ENCODE measurements at regions not wholly inside any gene's neighbourhood (a gene's known extent, or its start where the extent isn't known, plus 50 kb on each side); places are given as distances from the start of the nearest gene placed in this dataset.

DNA sequence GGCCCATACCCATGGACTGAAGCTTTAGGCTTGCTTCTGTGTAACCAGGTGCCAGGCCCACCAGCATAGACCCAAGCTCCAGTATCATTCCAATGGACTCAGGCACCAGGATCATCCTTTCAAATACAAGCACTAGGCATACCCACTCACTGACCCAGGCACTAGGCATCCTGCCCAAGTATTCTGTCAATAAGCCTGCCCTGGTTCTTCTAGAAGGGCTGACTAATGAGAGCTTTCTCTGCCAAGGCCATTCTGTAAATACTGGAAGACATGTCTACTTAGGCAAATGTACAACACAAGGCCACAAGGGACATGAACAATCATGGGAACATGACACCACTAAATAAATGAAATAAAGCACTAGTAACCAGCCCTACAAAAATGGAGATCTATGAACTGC, 352.2 kb downstream of the FSCB start:
- H3K23ac ChIP-seq (ENCODE audit: low read length), result no peak overlapping the region
- no peak overlapping the region for H3K4me3 ChIP-seq (ENCODE audit: low read length)
- no peak overlapping the region for H2BK120ac ChIP-seq (ENCODE audit: low read depth, low read length)
- H4K8ac ChIP-seq (ENCODE audit: low read depth, low read length), result no peak overlapping the region
- no peak overlapping the region for H3K4ac ChIP-seq (ENCODE audit: low read depth, low read length)
- no peak overlapping the region for H3K27ac ChIP-seq (ENCODE audit: low read depth, low read length)
- no peak overlapping the region for H2BK15ac ChIP-seq (replicated peaks; ENCODE audit: low read depth)
- no peaks in the 10 kb centered on the region for H3K4me1 ChIP-seq (ENCODE audit: control insufficient read depth, low read depth, low read length)
- no peak overlapping the region for H3K4me2 ChIP-seq (ENCODE audit: low read length)
- no peak for DNase-seq
- H3K36me3 ChIP-seq (ENCODE audit: control insufficient read depth, insufficient read depth, low read length), result no peaks in the 10 kb centered on the region
- H3K27me3 ChIP-seq (ENCODE audit: insufficient read depth, low read length, poor library complexity), result no peaks in the 10 kb centered on the region
- no peak overlapping the region for H2BK5ac ChIP-seq (ENCODE audit: low read length)
- no peak overlapping the region for H2AK5ac ChIP-seq (ENCODE audit: low read length)
- no peak overlapping the region for H3K56ac ChIP-seq (ENCODE audit: low read length)
- no peak overlapping the region for H3K9ac ChIP-seq (ENCODE audit: low read length)
- H3K18ac ChIP-seq (ENCODE audit: low read length), result no peak overlapping the region
- H3K79me2 ChIP-seq (ENCODE audit: control insufficient read depth, insufficient read depth, low read length), result no peaks in the 10 kb centered on the region
- H3K79me1 ChIP-seq (ENCODE audit: low read length), result no peaks in the 10 kb centered on the region
- H4K5ac ChIP-seq (ENCODE audit: low read length), result no peak overlapping the region

DNA sequence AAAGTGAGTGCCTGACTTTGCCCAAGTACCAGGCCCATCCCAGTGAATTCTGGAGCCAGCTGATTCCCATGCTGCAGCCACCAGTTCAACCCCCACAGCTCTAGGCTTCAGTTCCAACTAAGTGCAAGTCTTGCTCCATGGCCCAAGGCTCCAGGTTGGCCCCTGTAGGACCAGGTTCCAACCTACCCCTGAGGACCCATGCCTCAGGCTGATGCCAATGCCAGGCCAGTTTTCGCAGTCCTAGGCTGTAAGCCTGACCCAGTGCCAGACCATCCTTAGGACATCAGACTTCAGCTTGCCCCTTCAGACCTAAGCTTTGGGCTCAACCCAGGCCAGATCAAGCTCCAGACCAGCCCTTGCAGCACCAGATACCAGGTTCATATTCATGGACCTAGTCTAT, 352.6 kb downstream of the FSCB start:
- Histone ChIP-seq H3K56ac (ENCODE audit: low read length) (no peak overlapping the region), H3K27ac (ENCODE audit: low read depth, low read length) (no peak overlapping the region), H3K18ac (ENCODE audit: low read length) (no peak overlapping the region), H3K36me3 (ENCODE audit: control insufficient read depth, insufficient read depth, low read length) (no peaks in the 10 kb centered on the region), H4K5ac (ENCODE audit: low read length) (no peak overlapping the region), H2BK5ac (ENCODE audit: low read length) (no peak overlapping the region), H4K8ac (ENCODE audit: low read depth, low read length) (no peak overlapping the region), H3K79me2 (ENCODE audit: control insufficient read depth, insufficient read depth, low read length) (no peaks in the 10 kb centered on the region), H3K23ac (ENCODE audit: low read length) (no peak overlapping the region), H2BK120ac (ENCODE audit: low read depth, low read length) (no peak overlapping the region), H3K4me3 (ENCODE audit: low read length) (no peak overlapping the region), H3K4me2 (ENCODE audit: low read length) (no peak overlapping the region), H3K9ac (ENCODE audit: low read length) (no peak overlapping the region), H3K79me1 (ENCODE audit: low read length) (no peaks in the 10 kb centered on the region), H2BK15ac (replicated peaks; ENCODE audit: low read depth) (no peak overlapping the region), H3K4ac (ENCODE audit: low read depth, low read length) (no peak overlapping the region), H3K27me3 (ENCODE audit: insufficient read depth, low read length, poor library complexity) (no peaks in the 10 kb centered on the region), H3K4me1 (ENCODE audit: control insufficient read depth, low read depth, low read length) (no peaks in the 10 kb centered on the region), H2AK5ac (ENCODE audit: low read length) (no peak overlapping the region)
- no peak for DNase-seq
- no CpG with 5 or more reads among the region's 1 CpG for WGBS (ENCODE audit: extremely low coverage, insufficient coverage, low lambda C conversion rate)

- Histone ChIP-seq H3K18ac (ENCODE audit: low read length) (no peak overlapping the region), H3K79me1 (ENCODE audit: low read length) (no peaks in the 10 kb centered on the region), H2BK15ac (replicated peaks; ENCODE audit: low read depth) (no peak overlapping the region), H2AK5ac (ENCODE audit: low read length) (no peak overlapping the region), H4K8ac (ENCODE audit: low read depth, low read length) (no peak overlapping the region), H3K36me3 (ENCODE audit: control insufficient read depth, insufficient read depth, low read length) (no peaks in the 10 kb centered on the region), H3K27ac (ENCODE audit: low read depth, low read length) (no peak overlapping the region), H2BK5ac (ENCODE audit: low read length) (no peak overlapping the region), H3K4me2 (ENCODE audit: low read length) (no peak overlapping the region), H3K23ac (ENCODE audit: low read length) (no peak overlapping the region), H3K56ac (ENCODE audit: low read length) (no peak overlapping the region), H3K27me3 (ENCODE audit: insufficient read depth, low read length, poor library complexity) (no peaks in the 10 kb centered on the region), H3K4me1 (ENCODE audit: control insufficient read depth, low read depth, low read length) (no peaks in the 10 kb centered on the region), H3K79me2 (ENCODE audit: control insufficient read depth, insufficient read depth, low read length) (no peaks in the 10 kb centered on the region), H2BK120ac (ENCODE audit: low read depth, low read length) (no peak overlapping the region), H3K4ac (ENCODE audit: low read depth, low read length) (no peak overlapping the region), H3K4me3 (ENCODE audit: low read length) (no peak overlapping the region), H3K9ac (ENCODE audit: low read length) (no peak overlapping the region), H4K5ac (ENCODE audit: low read length) (no peak overlapping the region)
- no peak for DNase-seq
- WGBS (ENCODE audit: extremely low coverage, insufficient coverage, low lambda C conversion rate), result no CpG with 5 or more reads among the region's 2 CpGs
Observed at GRCh38 chr14:44151130-44151820, 355.8 kb downstream of the FSCB start.

DNA sequence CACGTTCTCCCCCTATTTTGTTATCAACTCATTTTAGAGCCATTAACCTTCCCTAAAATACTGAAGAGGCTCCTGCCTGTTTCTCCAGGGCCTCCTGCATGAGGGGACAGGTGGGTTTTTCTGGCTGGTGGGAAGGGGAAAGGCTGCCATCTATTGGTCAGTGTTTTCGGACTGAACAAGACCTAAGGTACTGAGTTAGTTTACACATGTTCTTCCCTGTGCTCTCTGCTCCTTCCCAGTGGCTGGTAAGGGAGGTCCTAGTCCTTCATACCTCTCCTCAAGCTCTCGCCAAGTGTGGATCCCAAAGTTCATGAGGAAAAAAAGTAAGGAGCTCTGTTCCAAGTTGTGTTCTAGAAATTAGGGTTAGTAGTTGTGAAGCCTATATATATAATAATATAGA, 357.5 kb downstream of the FSCB start:
- no peak overlapping the region for H4K5ac ChIP-seq (ENCODE audit: low read length)
- no peak overlapping the region for H2BK15ac ChIP-seq (replicated peaks; ENCODE audit: low read depth)
- no peak overlapping the region for H2AK5ac ChIP-seq (ENCODE audit: low read length)
- H3K9ac ChIP-seq (ENCODE audit: low read length), result no peak overlapping the region
- DNase-seq, result peak; percentile 94
- no peak overlapping the region for H2BK5ac ChIP-seq (ENCODE audit: low read length)
- H3K36me3 ChIP-seq (ENCODE audit: control insufficient read depth, insufficient read depth, low read length), result no peaks in the 10 kb centered on the region
- H3K79me2 ChIP-seq (ENCODE audit: control insufficient read depth, insufficient read depth, low read length), result no peaks in the 10 kb centered on the region
- no peaks in the 10 kb centered on the region for H3K4me1 ChIP-seq (ENCODE audit: control insufficient read depth, low read depth, low read length)
- H3K4me3 ChIP-seq (ENCODE audit: low read length), result no peak overlapping the region
- H3K18ac ChIP-seq (ENCODE audit: low read length), result no peak overlapping the region
- no peaks in the 10 kb centered on the region for H3K27me3 ChIP-seq (ENCODE audit: insufficient read depth, low read length, poor library complexity)
- H3K27ac ChIP-seq (ENCODE audit: low read depth, low read length), result no peak overlapping the region
- WGBS (ENCODE audit: extremely low coverage, insufficient coverage, low lambda C conversion rate), result no CpG with 5 or more reads among the region's 3 CpGs
- no peak overlapping the region for H4K8ac ChIP-seq (ENCODE audit: low read depth, low read length)
- H3K23ac ChIP-seq (ENCODE audit: low read length), result no peak overlapping the region
- H3K79me1 ChIP-seq (ENCODE audit: low read length), result no peaks in the 10 kb centered on the region
- no peak overlapping the region for H3K56ac ChIP-seq (ENCODE audit: low read length)
- H3K4me2 ChIP-seq (ENCODE audit: low read length), result no peak overlapping the region
- H2BK120ac ChIP-seq (ENCODE audit: low read depth, low read length), result no peak overlapping the region
- H3K4ac ChIP-seq (ENCODE audit: low read depth, low read length), result no peak overlapping the region

GRCh38 chr14:44142006-44142405, 365.1 kb downstream of the FSCB start:
- Histone ChIP-seq H3K4me3 (ENCODE audit: low read length) (no peak overlapping the region), H3K27ac (ENCODE audit: low read depth, low read length) (no peak overlapping the region), H2BK5ac (ENCODE audit: low read length) (no peak overlapping the region), H3K36me3 (ENCODE audit: control insufficient read depth, insufficient read depth, low read length) (no peaks in the 10 kb centered on the region), H3K4me2 (ENCODE audit: low read length) (no peak overlapping the region), H4K5ac (ENCODE audit: low read length) (no peak overlapping the region), H3K79me1 (ENCODE audit: low read length) (no peaks in the 10 kb centered on the region), H3K4me1 (ENCODE audit: control insufficient read depth, low read depth, low read length) (no peaks in the 10 kb centered on the region), H3K79me2 (ENCODE audit: control insufficient read depth, insufficient read depth, low read length) (no peaks in the 10 kb centered on the region), H2BK15ac (replicated peaks; ENCODE audit: low read depth) (no peak overlapping the region), H2BK120ac (ENCODE audit: low read depth, low read length) (no peak overlapping the region), H3K18ac (ENCODE audit: low read length) (no peak overlapping the region), H4K8ac (ENCODE audit: low read depth, low read length) (no peak overlapping the region), H3K27me3 (ENCODE audit: insufficient read depth, low read length, poor library complexity) (no peaks in the 10 kb centered on the region), H3K23ac (ENCODE audit: low read length) (no peak overlapping the region), H3K4ac (ENCODE audit: low read depth, low read length) (no peak overlapping the region), H2AK5ac (ENCODE audit: low read length) (no peak overlapping the region), H3K9ac (ENCODE audit: low read length) (no peak overlapping the region), H3K56ac (ENCODE audit: low read length) (no peak overlapping the region)
- DNase-seq, result no peak
- WGBS (ENCODE audit: extremely low coverage, insufficient coverage, low lambda C conversion rate), result no CpG with 5 or more reads among the region's 1 CpG

- no peak overlapping the region for H3K18ac ChIP-seq (ENCODE audit: low read length)
- H4K8ac ChIP-seq (ENCODE audit: low read depth, low read length), result no peak overlapping the region
- H3K9ac ChIP-seq (ENCODE audit: low read length), result no peak overlapping the region
- H3K56ac ChIP-seq (ENCODE audit: low read length), result no peak overlapping the region
- H2BK15ac ChIP-seq (replicated peaks; ENCODE audit: low read depth), result no peak overlapping the region
- no CpG with 5 or more reads among the region's 5 CpGs for WGBS (ENCODE audit: extremely low coverage, insufficient coverage, low lambda C conversion rate)
- no peak overlapping the region for H2AK5ac ChIP-seq (ENCODE audit: low read length)
- DNase-seq, result no peak
- H3K79me2 ChIP-seq (ENCODE audit: control insufficient read depth, insufficient read depth, low read length), result no peaks in the 10 kb centered on the region
- no peak overlapping the region for H3K4ac ChIP-seq (ENCODE audit: low read depth, low read length)
- H3K27me3 ChIP-seq (ENCODE audit: insufficient read depth, low read length, poor library complexity), result no peaks in the 10 kb centered on the region
- H3K36me3 ChIP-seq (ENCODE audit: control insufficient read depth, insufficient read depth, low read length), result no peaks in the 10 kb centered on the region
- H3K27ac ChIP-seq (ENCODE audit: low read depth, low read length), result no peak overlapping the region
- H3K79me1 ChIP-seq (ENCODE audit: low read length), result no peaks in the 10 kb centered on the region
- H3K4me2 ChIP-seq (ENCODE audit: low read length), result no peak overlapping the region
- H3K23ac ChIP-seq (ENCODE audit: low read length), result no peak overlapping the region
- no peak overlapping the region for H4K5ac ChIP-seq (ENCODE audit: low read length)
- no peaks in the 10 kb centered on the region for H3K4me1 ChIP-seq (ENCODE audit: control insufficient read depth, low read depth, low read length)
- H2BK120ac ChIP-seq (ENCODE audit: low read depth, low read length), result no peak overlapping the region
- H3K4me3 ChIP-seq (ENCODE audit: low read length), result no peak overlapping the region
- no peak overlapping the region for H2BK5ac ChIP-seq (ENCODE audit: low read length)
Observed at GRCh38 chr14:44135972-44136371, 371.1 kb downstream of the FSCB start.
